A549 (cell line): ENCODE measurements at regions not wholly inside any gene's neighbourhood (a gene's known extent, or its start where the extent isn't known, plus 50 kb on each side); places are given as distances from the start of the nearest gene placed in this dataset.
"Not testable (repeated sequence)": the region's sequence is repeated elsewhere in the genome, so short reads cannot be mapped to it uniquely, and the experiment has no call there.

Experiments
- ATAC-seq, 2 experiments: fragments of 200-7000 bp in 1 of 2; fragments of >200 bp in 1 of 2; cut with Nextera tagmentation in 1 of 2; cut with Tn5 transposase in 1 of 2; 3 replicates each; pipeline versions ENCODE4 v1.8.0 to v1.9.1; 2018 to 2020; ENCODE audit warnings: mild to moderate bottlenecking in 1 of 2, moderate library complexity in 1 of 2
- CTCF ChIA-PET: fragments of 300-600 bp; sonication (Branson Sonifier 250); formaldehyde crosslinking; extraction: SDS; loops from one replicate; lab custom pipeline; 2021; ENCODE audit warnings: antibody characterized with exemption, inconsistent platforms; lab: Yijun Ruan, JAX
- POLR2A ChIA-PET: fragments of 350-600 bp; formaldehyde crosslinking; extraction: SDS; loops from one replicate; lab custom pipeline; 2021; ENCODE audit warnings: antibody characterized with exemption, inconsistent platforms; lab: Yijun Ruan, JAX
- DNase-seq, 2 experiments: peaks; one replicate each; pipeline versions ENCODE4 v3.0.0 to v3.0.0-alpha.2; 2011 to 2016; ENCODE audit warnings: low read depth in 1 of 2, low spot score in 1 of 2
- FAIRE-seq: peaks from 2 replicates; lab custom pipeline; 2011; peaks lifted over from hg19 to GRCh38; lab: Jason Lieb, UNC
- H3K27ac ChIP-seq, 2 experiments: fragments of >200 bp; sonication (Bioruptor Twin); formaldehyde crosslinking; 3 replicates each; pipeline ENCODE4 v1.5.1; 2016 to 2017
- H3K4me1 ChIP-seq: fragments of >200 bp; sonication (Bioruptor Twin); formaldehyde crosslinking; 3 replicates; pipeline ENCODE4 v1.6.1; 2016
- H3K4me2 ChIP-seq: fragments of >200 bp; sonication (Bioruptor Twin); formaldehyde crosslinking; 3 replicates; pipeline ENCODE4 v1.6.1; 2016
- H3K4me3 ChIP-seq: fragments of >200 bp; sonication (Bioruptor Twin); formaldehyde crosslinking; 3 replicates; pipeline ENCODE4 v1.5.1; 2016
- H3K9me3 ChIP-seq: fragments of >200 bp; sonication (Bioruptor Twin); formaldehyde crosslinking; 3 replicates; pipeline ENCODE4 v1.6.1; 2016
- BHLHE40 ChIP-seq: IDR thresholded peaks from 2 replicates; pipeline ENCODE4 v1.6.1; 2012; ENCODE audit warnings: low read depth, low read length, inconsistent platforms
- CBX8 ChIP-seq: fragments of 200-600 bp; sonication (generic); IDR thresholded peaks from 2 replicates; pipeline ENCODE4 v1.6.1; 2016
- CEBPB ChIP-seq, 2 experiments: fragments of >200 bp in 1 of 2; sonication (Bioruptor Twin) in 1 of 2; formaldehyde crosslinking in 1 of 2; IDR thresholded peaks; 2 replicates each; pipeline ENCODE4 v1.6.1; 2012 to 2016
- CHD2 ChIP-seq: fragments of 150-350 bp; IDR thresholded peaks from 2 replicates; pipeline ENCODE4 v1.6.1; 2014; ENCODE audit warnings: low read length; ENCODE audit not compliant: partially characterized antibody
- E2F6 ChIP-seq: IDR thresholded peaks from 2 replicates; pipeline ENCODE4 v1.6.1; 2012; ENCODE audit warnings: low read depth, borderline replicate concordance
- ESRRA ChIP-seq: fragments of 150-350 bp; IDR thresholded peaks from 2 replicates; pipeline ENCODE4 v1.6.1; 2014; ENCODE audit warnings: mild to moderate bottlenecking, low read length, borderline replicate concordance
- GATA3 ChIP-seq: IDR thresholded peaks from 2 replicates; pipeline ENCODE4 v1.6.1; 2012; ENCODE audit warnings: borderline replicate concordance
- HEYL ChIP-seq: fragments of 250-450 bp; sonication (Bioruptor Pico); IDR thresholded peaks from 2 replicates; pipeline ENCODE4 v1.8.0; 2021; ENCODE audit warnings: mild to moderate bottlenecking, moderate library complexity
- HOXA7 ChIP-seq: fragments of 250-450 bp; sonication (Bioruptor Pico); IDR thresholded peaks from 2 replicates; pipeline ENCODE4 v1.5.0; 2020; ENCODE audit warnings: mild to moderate bottlenecking, moderate library complexity
- HOXB13 ChIP-seq: fragments of 250-450 bp; sonication (Bioruptor Pico); IDR thresholded peaks from 2 replicates; pipeline ENCODE4 v1.5.0; 2020; ENCODE audit warnings: low read depth, mild to moderate bottlenecking, moderate library complexity
- HOXB5 ChIP-seq: fragments of 250-450 bp; sonication (Bioruptor Pico); IDR thresholded peaks from 2 replicates; pipeline ENCODE4 v1.5.0; 2020; ENCODE audit warnings: mild to moderate bottlenecking, moderate library complexity
- JUN ChIP-seq, 2 experiments: fragments of >200 bp; sonication (Bioruptor Twin); formaldehyde crosslinking; IDR thresholded peaks; 2 replicates in 1 of 2; 3 replicates in 1 of 2; pipeline ENCODE4 v1.6.1; 2016 to 2017
- MAFK ChIP-seq: fragments of 450-650 bp; IDR thresholded peaks from 2 replicates; pipeline ENCODE4 v1.6.1; 2014; ENCODE audit not compliant: partially characterized antibody
- MYC ChIP-seq: IDR thresholded peaks from 2 replicates; pipeline ENCODE4 v1.6.1; 2012; ENCODE audit warnings: mild to moderate bottlenecking, inconsistent platforms, low read length, improper control_type of control experiment, borderline replicate concordance
- NR3C1 ChIP-seq: fragments of >200 bp; sonication (Bioruptor Twin); formaldehyde crosslinking; IDR thresholded peaks from 3 replicates; pipeline ENCODE4 v1.6.1; 2017
- POLR2AphosphoS2 ChIP-seq: conservative IDR thresholded peaks from 2 replicates; pipeline ENCODE4 v1.6.1; 2012; ENCODE audit warnings: low read length, improper control_type of control experiment, inconsistent platforms
- RARB ChIP-seq: fragments of 250-450 bp; sonication (Bioruptor Pico); IDR thresholded peaks from 2 replicates; pipeline ENCODE4 v1.8.0; 2021; ENCODE audit warnings: mild to moderate bottlenecking, moderate library complexity
- RFX5 ChIP-seq: fragments of 450-650 bp; IDR thresholded peaks from 2 replicates; pipeline ENCODE4 v1.7.1; 2014; ENCODE audit warnings: antibody characterized with exemption, mild to moderate bottlenecking, moderate library complexity
- RNF2 ChIP-seq: fragments of 200-600 bp; sonication (generic); IDR thresholded peaks from 2 replicates; pipeline ENCODE4 v1.6.1; 2016; ENCODE audit warnings: low read depth, mild to moderate bottlenecking, antibody characterized with exemption, moderate library complexity, borderline replicate concordance
- SMC3 ChIP-seq: fragments of >200 bp; sonication (Bioruptor Twin); formaldehyde crosslinking; IDR thresholded peaks from 3 replicates; pipeline ENCODE4 v1.6.1; 2018; ENCODE audit warnings: inconsistent platforms
- TFCP2L1 ChIP-seq: fragments of 250-450 bp; sonication (Bioruptor Pico); IDR thresholded peaks from 2 replicates; pipeline ENCODE4 v1.5.0; 2021; ENCODE audit warnings: mild to moderate bottlenecking
- ZC3H11A ChIP-seq: fragments of 450-650 bp; IDR thresholded peaks from 2 replicates; pipeline ENCODE4 v1.6.1; 2014; ENCODE audit warnings: antibody characterized with exemption, mild to moderate bottlenecking
- ZSCAN20 ChIP-seq: fragments of 250-450 bp; sonication (Bioruptor Pico); IDR thresholded peaks from 2 replicates; pipeline ENCODE4 v1.8.0; 2022; ENCODE audit warnings: mild to moderate bottlenecking, moderate library complexity
- WGBS: methylation state at CpG from one replicate; pipeline ENCODE4 v1.1.6; 2017; ENCODE audit errors: missing lambda C conversion rate; 5-methylcytosine and 5-hydroxymethylcytosine counted together

- no peak for DNase-seq
Measured at GRCh38 chr1:190809312-190809711, 331.6 kb upstream of the BRINP3 start.

GRCh38 chr1:190812996-190813395, 335.3 kb upstream of the BRINP3 start:
- TF ChIP-seq HOXB13 (CRISPR knock-in tag) (no peak), MAFK (no peak), CEBPB (IDR thresholded peaks at IDR 0.05) (no peak), HOXB5 (no peak), RNF2 (no peak), HOXA7 (no peak), RARB (CRISPR knock-in tag) (no peak), CBX8 (no peak), GATA3 (no peak), TFCP2L1 (CRISPR knock-in tag) (no peak), SMC3 (no peak), RFX5 (no peak), ESRRA (no peak), ZSCAN20 (CRISPR knock-in tag) (no peak)
- TF ChIP-seq, all 56 proteins: peak for 0
- POLR2A ChIA-PET = no interaction called here
- no peak overlapping the region for H3K27ac ChIP-seq
- H3K9me3 ChIP-seq = no peaks in the 10 kb centered on the region
- 14% methylated on average over 2 of the region's 2 CpGs for WGBS
- no peak overlapping the region for H3K4me2 ChIP-seq
- CTCF ChIA-PET = no interaction called here
- DNase-seq (no peak), FAIRE-seq (no peak), ATAC-seq (no peak)
- no peak overlapping the region for H3K4me3 ChIP-seq
- H3K4me1 ChIP-seq = no peaks in the 10 kb centered on the region

More at GRCh38 chr1:190809312-190809711, 331.6 kb upstream of the BRINP3 start:
- 52% methylated on average over 2 of the region's 3 CpGs for WGBS
- Histone ChIP-seq H3K9me3 (no peaks in the 10 kb centered on the region), H3K4me1 (no peaks in the 10 kb centered on the region), H3K27ac (no peak overlapping the region)
- no peak for FAIRE-seq
- POLR2A ChIA-PET = no interaction called here
- TF ChIP-seq CHD2 (no peak), HOXB5 (no peak), MYC (no peak), HEYL (no peak), JUN (IDR thresholded peaks at IDR 0.05) (no peak), BHLHE40 (no peak)
- TF ChIP-seq, all 56 proteins: peak for 0
- Histone ChIP-seq H3K4me3 (no peak overlapping the region), H3K4me2 (no peak overlapping the region)
- ATAC-seq = no peak
- CTCF ChIA-PET = no interaction called here

GRCh38 chr1:190832511-190832910, 354.8 kb upstream of the BRINP3 start:
- Histone ChIP-seq H3K4me1 (no peaks in the 10 kb centered on the region), H3K4me2 (no peak overlapping the region), H3K9me3 (no peaks in the 10 kb centered on the region), H3K4me3 (no peak overlapping the region), H3K27ac (no peak overlapping the region)
- POLR2A ChIA-PET = no interaction called here
- ATAC-seq = no peak
- no peak for DNase-seq
- FAIRE-seq = no peak
- CTCF ChIA-PET = no interaction called here
- no peak for TF ChIP-seq MYC
- TF ChIP-seq RARB (CRISPR knock-in tag) = no peak
- TF ChIP-seq ZC3H11A = no peak
- no peak for TF ChIP-seq NR3C1
- no peak for TF ChIP-seq SMC3

GRCh38 chr1:190835658-190836057, 358.0 kb upstream of the BRINP3 start:
- Histone ChIP-seq H3K27ac (no peak overlapping the region), H3K9me3 (no peaks in the 10 kb centered on the region), H3K4me2 (no peak overlapping the region), H3K4me3 (no peak overlapping the region), H3K4me1 (no peaks in the 10 kb centered on the region)
- ATAC-seq (no peak), FAIRE-seq (no peak), DNase-seq (no peak)
- CTCF ChIA-PET = no interaction called here
- TF ChIP-seq E2F6 (no peak), POLR2AphosphoS2 (no peak)
- WGBS = 48% methylated on average over 4 of the region's 4 CpGs
- POLR2A ChIA-PET = no interaction called here

- H3K27ac ChIP-seq, H3K4me2 ChIP-seq, CTCF ChIA-PET, FAIRE-seq, H3K4me1 ChIP-seq, ATAC-seq, POLR2A ChIA-PET, H3K4me3 ChIP-seq, H3K9me3 ChIP-seq, DNase-seq: not testable (repeated sequence)
- WGBS = 73% methylated on average over 21 of the region's 21 CpGs
Measured at GRCh38 chr1:190837200-190837599, 359.5 kb upstream of the BRINP3 start.
